D721Med (cell line): ENCODE measurements at regions not wholly inside any gene's neighbourhood (a gene's known extent, or its start where the extent isn't known, plus 50 kb on each side); places are given as distances from the start of the nearest gene placed in this dataset.
A peak's percentile ranks its signal among the peaks of the same experiment; 100 is the strongest.

Source experiments
- DNase-seq: peaks from one replicate; pipeline ENCODE4 v3.0.0; 2011; ENCODE audit warnings: low spot score; ENCODE audit not compliant: insufficient read length
- FAIRE-seq: peaks from 2 replicates; lab custom pipeline; 2011; peaks lifted over from hg19 to GRCh38; lab: Jason Lieb, UNC
- CTCF ChIP-seq: IDR thresholded peaks from 2 replicates; pipeline ENCODE4 v1.5.1; 2012; ENCODE audit warnings: mild to moderate bottlenecking, control low read depth; ENCODE audit not compliant: insufficient read depth; ENCODE audit errors: missing control alignments

GRCh38 chr13:107141767-107142166, 573.8 kb upstream of the ARGLU1 start:
- DNase-seq (no peak), FAIRE-seq (no peak)
- TF ChIP-seq CTCF = no peak

GRCh38 chr13:107139006-107139405, 571.1 kb upstream of the ARGLU1 start:
- no peak for FAIRE-seq
- DNase-seq = no peak

GRCh38 chr13:107138486-107138885, 570.5 kb upstream of the ARGLU1 start:
- no peak for TF ChIP-seq CTCF
- DNase-seq (no peak), FAIRE-seq (no peak)

More at GRCh38 chr13:107139006-107139405, 571.1 kb upstream of the ARGLU1 start:
- no peak for TF ChIP-seq CTCF

- DNase-seq = no peak
- FAIRE-seq = no peak
- no peak for TF ChIP-seq CTCF
Measured at GRCh38 chr13:107133950-107134349, 566.0 kb upstream of the ARGLU1 start.

GRCh38 chr13:107130566-107130965, 562.6 kb upstream of the ARGLU1 start:
- FAIRE-seq = no peak
- TF ChIP-seq CTCF = no peak
- no peak for DNase-seq

GRCh38 chr13:107124730-107125129, 556.8 kb upstream of the ARGLU1 start:
- no peak for DNase-seq
- no peak for FAIRE-seq
- TF ChIP-seq CTCF = no peak

GRCh38 chr13:107124129-107124718, 556.3 kb upstream of the ARGLU1 start:
- FAIRE-seq = no peak
- DNase-seq = no peak
- TF ChIP-seq CTCF = peak; percentile 48
